Sciatic nerve (tissue), 2 donors: ENCODE measurements at regions not wholly inside any gene's neighbourhood (a gene's known extent, or its start where the extent isn't known, plus 50 kb on each side); places are given as distances from the start of the nearest gene placed in this dataset.

Source experiments
- ATAC-seq: fragments of 200-7000 bp; cut with Tn5 transposase; one replicate; pipeline ENCODE4 v1.9.1; 2020; ENCODE audit warnings: mild to moderate bottlenecking, moderate library complexity
- DNase-seq: peaks from one replicate; pipeline ENCODE4 v3.0.0-alpha.2; 2020; ENCODE audit warnings: low spot score
- intact Hi-C: fragments of 100-400 bp; cut with DNase I; formaldehyde crosslinking; loops from one replicate; pipeline ENCODE4 v1.14.2; 2022
- donor health status: DM: no; HTN: no; CAD: no.
- donor health status: DM: no; HTN: no; CAD: no.

DNA sequence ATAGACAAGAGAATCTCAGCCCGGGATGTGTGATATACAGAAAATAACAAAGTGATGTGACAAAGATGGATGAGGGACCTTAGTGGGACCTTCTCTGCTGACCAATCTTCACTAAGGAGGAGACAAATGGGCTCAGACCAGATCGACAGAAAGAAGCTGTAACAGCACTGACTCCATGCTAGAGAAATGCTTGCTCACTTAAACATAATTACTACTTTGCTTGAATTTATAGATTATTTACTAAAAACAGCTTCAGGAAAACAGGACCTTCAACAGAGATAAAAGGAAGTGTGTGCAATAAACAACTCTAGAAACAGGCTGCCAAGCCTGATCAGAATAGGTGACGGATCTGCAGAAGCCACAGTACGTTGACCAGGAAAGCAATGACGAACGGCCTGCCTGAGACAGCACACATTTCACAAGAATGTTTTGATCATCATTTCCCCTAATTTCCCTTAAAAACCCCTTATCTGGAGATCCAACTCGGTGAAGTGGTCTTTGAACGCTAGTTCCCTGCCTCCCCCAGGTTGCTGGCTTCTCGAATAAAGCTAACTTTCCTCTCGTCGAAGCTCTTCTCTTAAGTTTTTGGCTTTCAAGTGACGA, 98.4 kb upstream of the STEAP1B start:
- intact Hi-C loops: no loop called here
- no peak for ATAC-seq

GRCh38 chr7:22597844-22598243, 97.9 kb upstream of the STEAP1B start:
- intact Hi-C loops: no loop called here

More for the DNA sequence above, 98.4 kb upstream of the STEAP1B start:
- DNase-seq: no peak

GRCh38 chr7:22596763-22597400, 96.9 kb upstream of the STEAP1B start:
- intact Hi-C loops: no loop called here
- DNase-seq: no peak
- no peak for ATAC-seq

More at GRCh38 chr7:22597844-22598243, 97.9 kb upstream of the STEAP1B start:
- DNase-seq: no peak
- ATAC-seq: no peak

DNA sequence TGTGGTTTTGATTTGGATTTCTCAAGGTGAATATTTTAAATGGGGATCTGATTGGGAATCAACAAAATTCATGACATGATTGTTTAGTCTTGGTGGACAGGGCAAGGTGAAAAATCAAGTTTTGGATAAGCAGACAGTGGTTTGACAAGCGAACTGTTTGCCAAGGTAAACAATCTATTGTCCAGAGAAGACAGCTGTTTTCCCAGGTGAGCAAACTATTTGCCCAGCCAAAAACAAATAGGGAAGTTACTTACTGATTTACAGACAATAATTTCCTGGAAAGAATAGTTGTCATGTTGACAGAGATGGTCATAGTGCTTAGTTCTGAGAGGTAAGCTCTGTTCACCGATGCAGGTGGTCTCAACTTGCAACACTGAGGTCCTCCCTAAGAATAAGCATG, 94.0 kb upstream of the STEAP1B start:
- no peak for ATAC-seq
- no peak for DNase-seq
- intact Hi-C loops: no loop called here

- intact Hi-C loops: no loop called here
- no peak for ATAC-seq
- no peak for DNase-seq
Measured at GRCh38 chr7:22591271-22591670, 91.3 kb upstream of the STEAP1B start.

GRCh38 chr7:22589641-22590201, 89.7 kb upstream of the STEAP1B start:
- intact Hi-C loops: no loop called here
- DNase-seq (peak; percentile 80), ATAC-seq (peak; percentile 89)

DNA sequence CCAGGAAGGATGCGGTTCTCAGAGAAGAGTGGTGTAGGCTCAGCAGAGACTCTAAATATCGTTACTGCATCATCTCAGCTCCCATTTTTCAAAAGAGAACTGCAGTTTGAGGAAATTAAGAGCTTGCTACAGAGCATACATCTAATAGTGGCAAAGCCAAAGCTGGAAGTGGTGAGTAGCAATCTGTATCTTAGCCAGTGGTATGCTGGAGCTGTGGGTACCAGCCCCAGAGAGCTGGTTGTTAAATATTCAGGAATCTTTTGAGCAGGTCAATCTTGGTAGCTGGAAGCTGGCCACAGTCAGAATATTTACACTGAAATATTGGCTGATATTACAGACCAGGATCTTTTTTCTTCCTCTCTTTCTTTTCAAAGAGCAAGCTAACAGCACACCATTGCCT, 88.4 kb upstream of the STEAP1B start:
- no peak for ATAC-seq
- intact Hi-C loops: no loop called here
- DNase-seq: no peak

GRCh38 chr7:22587322-22587721, 87.3 kb upstream of the STEAP1B start:
- DNase-seq (no peak), ATAC-seq (no peak)
- intact Hi-C loops: no loop called here

GRCh38 chr7:22586786-22587140, 86.8 kb upstream of the STEAP1B start:
- ATAC-seq: no peak
- intact Hi-C loops: no loop called here
- DNase-seq: no peak

DNA sequence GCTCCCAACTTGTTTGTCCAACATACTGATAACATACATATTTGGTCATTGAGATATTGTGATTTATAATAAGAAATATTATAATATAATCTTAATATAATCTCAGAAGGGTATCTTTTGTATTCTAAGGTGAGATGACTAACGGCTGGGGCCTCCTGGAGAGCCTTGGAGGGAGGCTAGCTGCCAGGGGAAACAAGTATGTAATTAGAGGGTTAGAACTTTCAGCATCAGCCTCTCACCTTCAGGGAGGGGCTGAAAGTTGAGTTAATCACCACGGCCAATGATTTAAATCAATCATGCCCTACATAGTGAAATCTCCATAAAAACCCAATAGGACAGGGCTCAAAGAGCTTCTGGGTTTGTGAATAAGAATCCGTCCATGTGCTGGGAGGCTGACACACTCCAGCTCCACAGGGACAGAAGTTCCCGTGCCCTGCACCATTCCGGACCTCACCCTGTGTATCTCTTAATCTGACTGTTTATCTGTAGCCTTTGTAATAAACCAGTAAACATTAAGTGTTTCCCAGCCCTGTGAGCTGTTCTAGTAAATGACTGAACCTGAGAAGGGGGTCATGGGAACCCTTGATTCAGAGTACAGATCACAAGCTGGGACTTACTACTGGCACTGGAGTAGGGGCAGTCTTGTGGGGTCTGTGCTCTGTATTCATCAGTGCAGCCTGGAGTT, 86.3 kb upstream of the STEAP1B start:
- no peak for ATAC-seq
- DNase-seq: no peak
- intact Hi-C loops: no loop called here

DNA sequence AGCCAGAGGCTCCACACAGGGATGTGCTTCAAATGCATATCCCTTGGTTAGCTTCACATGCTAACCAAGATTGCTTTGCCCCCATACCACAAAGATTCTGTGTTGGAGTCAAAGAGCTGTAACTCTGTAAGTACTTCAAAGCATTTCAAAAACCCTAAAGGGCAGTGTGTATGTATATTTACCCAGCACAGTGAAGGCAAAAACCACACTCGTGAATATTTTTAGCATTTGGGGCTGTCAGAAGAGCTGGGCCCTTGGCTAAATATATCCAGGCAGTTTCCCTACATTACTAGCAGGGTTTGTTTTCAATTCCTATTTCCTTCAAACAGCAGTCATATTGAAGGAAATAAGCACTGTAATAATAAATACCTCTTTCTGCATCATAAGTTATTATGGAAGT, 84.2 kb upstream of the STEAP1B start:
- ATAC-seq: no peak
- intact Hi-C loops: no loop called here
- no peak for DNase-seq

DNA sequence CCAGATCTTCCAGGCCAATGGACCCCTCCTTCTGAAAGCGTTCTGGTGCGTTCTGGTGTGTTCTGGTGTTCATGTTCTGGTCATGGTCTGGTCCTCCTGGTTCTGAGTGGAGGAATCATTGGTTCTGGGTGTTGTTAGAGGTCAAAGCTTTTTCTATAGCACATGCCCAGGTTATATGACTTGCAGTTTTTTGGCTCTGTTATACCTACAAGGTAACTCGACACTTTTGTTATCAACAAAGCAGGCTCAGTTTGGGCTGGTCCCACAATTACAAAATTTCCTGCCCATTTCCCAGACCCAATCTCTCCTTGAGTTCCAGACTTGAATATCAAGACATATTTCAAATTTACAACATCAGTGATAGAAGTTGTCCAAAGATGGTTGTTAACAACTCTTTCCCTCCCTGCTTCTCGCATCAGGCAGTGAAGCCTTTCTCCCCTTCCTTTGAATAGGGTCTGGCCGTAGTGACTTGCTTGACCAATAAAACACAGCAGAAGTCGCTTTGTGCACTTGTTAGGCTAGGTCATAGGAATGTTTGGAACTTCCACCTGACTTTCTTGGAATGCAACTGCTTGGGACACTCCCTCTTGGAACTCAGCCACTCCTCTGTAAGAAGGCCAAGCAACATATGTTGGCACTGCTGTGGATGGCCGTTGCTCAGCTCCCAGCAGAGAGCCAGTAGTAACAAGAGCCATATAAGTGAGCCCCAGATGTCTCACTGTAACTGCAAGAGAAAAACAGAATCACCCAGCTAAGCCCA, 83.1 kb upstream of the STEAP1B start:
- no peak for DNase-seq
- ATAC-seq: no peak
- intact Hi-C loops: no loop called here

DNA sequence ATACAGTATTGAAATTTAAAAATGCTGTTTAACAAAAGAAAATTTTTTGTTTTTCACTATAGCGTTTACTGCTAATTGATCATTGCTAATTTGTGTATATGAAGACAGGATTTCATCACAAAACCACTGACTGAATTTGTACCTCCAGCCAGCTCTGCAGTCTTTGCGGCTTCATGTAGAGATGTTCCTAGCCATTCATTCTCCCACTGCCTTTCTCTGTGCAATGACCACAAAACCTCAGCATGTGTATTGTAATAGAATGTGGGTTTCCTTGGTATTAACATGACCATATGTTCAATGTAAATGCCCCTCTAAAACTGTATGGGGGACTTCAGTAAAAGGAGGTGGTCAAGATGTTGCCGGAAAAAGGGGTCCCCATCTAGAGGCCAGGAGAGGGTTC, 81.1 kb upstream of the STEAP1B start:
- intact Hi-C loops: no loop called here
- no peak for ATAC-seq
- no peak for DNase-seq

DNA sequence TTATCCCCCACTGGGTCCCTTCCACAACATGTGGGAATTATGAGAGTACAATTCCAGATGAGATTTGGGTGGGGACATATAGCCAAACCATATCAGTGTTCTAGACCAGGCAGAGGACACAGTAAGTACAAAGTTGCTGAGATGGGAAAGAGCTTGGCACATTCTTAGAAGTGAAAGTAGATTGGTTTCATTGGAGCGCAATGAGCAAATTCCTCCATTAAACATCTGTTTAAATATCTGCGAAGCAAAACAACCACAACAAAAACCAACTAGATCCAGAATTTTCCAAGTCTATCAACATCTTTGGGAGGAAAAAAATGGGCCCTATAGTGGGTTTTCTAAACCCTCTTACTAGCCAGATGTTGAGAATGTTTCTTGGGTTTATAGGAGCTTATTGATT, 80.0 kb upstream of the STEAP1B start:
- ATAC-seq (no peak), DNase-seq (no peak)
- intact Hi-C loops: no loop called here

DNA sequence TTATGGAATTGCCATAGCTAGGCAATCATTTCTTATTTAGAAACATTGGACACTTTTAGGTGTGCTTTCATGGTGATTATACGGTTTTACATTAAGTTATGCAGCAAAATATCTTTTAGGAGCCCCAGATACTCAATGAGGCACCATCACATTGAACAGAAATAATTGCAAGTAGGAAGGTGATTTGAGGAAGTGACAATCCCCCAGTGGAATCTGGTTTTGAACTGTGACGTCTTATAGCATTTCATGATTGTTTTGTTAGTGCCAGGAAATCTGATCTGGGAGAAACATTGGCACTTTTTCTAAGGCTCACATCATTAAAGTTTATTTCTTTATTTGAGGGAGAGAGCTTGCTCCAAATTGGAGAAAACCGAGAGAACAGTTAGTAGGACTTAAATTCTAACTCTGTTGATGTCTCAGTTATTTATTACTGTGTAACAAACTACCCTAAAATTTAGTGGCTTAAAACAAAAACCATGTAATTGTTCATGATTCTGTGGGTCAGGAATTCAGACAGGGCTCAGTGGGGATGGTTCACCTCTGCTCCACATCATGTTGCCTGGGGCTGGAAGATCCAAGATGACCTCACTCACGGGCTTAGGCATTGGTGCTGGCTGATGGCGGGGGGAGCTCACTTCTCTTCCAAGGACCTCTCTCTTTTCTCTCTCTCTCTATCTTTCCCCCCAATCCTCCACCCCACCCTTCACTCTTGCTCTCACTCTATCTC, 78.2 kb upstream of the STEAP1B start:
- intact Hi-C loops: no loop called here
- ATAC-seq (peak; percentile 18), DNase-seq (no peak)

DNA sequence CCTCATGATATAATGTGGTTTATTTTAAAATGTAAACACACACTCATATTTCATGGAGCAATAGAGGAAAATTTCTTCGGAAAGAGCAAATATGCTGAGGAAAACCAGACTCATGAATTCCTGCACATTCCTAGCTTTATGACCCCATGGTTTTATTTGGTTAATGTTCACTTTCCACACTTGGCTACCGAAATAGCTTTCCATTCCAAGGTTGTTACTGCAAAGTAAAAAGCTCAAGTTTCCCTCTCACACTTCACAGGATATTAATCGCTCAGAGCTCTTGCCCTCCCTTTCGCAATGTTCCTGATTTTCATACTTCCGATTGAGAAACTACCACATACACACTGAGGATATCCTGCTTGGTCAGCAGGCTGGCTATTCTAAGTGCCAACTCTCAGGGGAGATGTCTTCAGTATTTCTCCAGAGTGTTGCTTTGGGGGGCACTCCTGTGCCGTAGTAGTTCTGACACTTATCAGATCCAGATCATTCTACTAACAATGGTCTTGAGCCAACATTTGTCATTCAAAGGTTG, 77.5 kb upstream of the STEAP1B start:
- no peak for DNase-seq
- intact Hi-C loops: no loop called here

DNA sequence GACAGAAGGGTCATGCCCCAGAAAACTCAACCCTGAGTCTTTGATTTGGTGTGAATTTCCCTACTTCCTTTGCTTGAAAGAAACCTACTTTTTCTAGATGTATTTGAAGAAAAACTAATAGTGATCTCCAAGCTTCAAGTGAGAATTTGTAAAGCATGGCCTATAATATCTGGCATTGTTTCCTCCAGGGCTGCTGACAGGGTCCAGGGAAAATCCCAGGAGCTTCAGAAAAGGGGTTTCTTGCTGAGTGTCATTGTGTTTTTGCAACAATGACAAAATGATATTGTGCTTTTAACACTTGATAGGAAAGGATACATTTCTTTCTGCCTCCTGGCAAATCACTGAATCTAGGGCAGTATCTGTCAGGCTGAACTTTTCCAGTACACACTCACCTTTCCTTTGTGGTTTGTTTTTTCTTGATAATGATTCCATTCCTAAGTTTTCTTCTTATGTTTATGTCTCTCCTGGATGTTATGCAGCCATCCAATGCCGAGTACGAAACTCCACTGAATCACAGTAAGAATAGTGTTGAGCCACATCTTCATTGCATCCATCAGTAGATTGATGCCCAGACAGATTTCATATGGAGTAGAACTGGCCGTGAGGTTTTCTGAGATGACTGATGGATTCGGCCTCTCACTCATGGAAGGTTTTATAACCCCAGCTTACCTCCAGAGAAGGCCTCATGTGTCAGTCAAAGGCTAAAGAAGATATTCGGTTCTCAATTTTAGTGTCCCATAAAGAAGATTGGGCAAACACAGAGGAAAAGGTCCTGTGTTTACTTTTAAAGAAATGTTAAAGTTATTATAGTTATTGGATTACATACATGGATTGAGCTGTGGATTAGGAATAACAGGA, 76.9 kb upstream of the STEAP1B start:
- intact Hi-C loops: no loop called here
- DNase-seq: no peak
- no peak for ATAC-seq

More for the DNA sequence above, 77.5 kb upstream of the STEAP1B start:
- peak; percentile 96 for ATAC-seq
